ENCODE measurements at regions not wholly inside any gene's neighbourhood (a gene's known extent, or its start where the extent isn't known, plus 50 kb on each side); places are given as distances from the start of the nearest gene placed in this dataset.

DNA sequence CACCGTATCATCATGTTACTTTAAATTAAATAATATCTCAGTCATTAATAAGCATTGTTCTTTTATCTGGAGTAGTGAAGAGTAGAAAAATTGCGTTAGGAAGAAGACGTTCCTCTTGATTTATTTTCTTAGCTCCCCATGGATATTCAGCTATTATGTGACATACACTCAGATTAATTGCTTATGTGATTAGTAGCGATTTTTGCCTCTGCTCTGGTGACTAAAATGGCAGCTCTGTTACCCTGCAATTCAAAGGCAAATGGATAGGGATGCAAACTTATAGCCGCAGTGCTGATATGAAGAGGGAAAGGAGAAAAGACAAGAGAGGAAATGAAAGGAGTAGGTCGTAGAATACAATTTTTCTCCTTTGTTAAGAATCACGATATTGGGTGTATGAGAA lies 188.4 kb upstream of the MALRD1 start:
- H3K4me3 ChIP-seq (ENCODE audit: low read depth, low read length) = no peak overlapping the region
- TF ChIP-seq, protein P1, sequence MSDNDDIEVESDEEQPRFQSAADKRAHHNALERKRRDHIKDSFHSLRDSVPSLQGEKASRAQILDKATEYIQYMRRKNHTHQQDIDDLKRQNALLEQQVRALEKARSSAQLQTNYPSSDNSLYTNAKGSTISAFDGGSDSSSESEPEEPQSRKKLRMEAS (IDR thresholded peaks at IDR 0.05; ENCODE audit: low read depth, low read length) = no peak
- TF ChIP-seq MYC (IDR thresholded peaks at IDR 0.05; ENCODE audit: low read depth, low read length) = no peak
- no peak for DNase-seq (ENCODE audit: low read depth)

DNA sequence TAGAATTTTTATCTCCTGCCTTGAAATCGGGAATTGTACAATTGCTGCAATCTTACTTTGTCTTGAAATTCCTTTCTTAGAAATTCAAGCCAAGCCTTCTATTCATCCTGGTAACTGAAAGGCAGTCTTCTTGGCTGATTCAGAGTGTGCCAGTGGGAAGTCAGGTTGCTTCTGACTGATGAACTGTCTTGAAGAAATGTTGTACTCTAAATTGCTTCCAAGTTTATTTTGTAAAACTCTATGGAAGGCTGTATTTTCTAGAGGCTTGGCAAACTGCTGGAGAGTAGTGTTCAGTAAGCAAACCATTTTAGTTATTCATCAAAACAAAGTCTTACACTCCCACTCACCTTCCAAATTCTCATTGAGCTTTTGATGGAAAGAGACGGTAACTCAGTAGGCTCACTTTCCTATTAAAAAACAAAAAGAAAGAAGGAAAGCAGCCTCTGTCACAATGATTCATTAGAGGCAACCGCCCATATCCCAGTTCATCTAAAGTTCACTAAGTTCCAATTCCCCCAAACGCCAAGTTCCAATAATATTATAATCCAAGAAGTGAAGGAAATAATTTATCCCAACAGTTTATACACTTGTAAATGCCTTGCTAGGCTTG lies 187.9 kb upstream of the MALRD1 start:
- no peak for DNase-seq (ENCODE audit: low read depth)
- no peak overlapping the region for H3K4me3 ChIP-seq (ENCODE audit: low read depth, low read length)
- TF ChIP-seq MYC (IDR thresholded peaks at IDR 0.05; ENCODE audit: low read depth, low read length) = no peak
- no peak for TF ChIP-seq POLR2A (IDR thresholded peaks at IDR 0.05; ENCODE audit: extremely low read depth, insufficient read length)
- TF ChIP-seq, protein P2, sequence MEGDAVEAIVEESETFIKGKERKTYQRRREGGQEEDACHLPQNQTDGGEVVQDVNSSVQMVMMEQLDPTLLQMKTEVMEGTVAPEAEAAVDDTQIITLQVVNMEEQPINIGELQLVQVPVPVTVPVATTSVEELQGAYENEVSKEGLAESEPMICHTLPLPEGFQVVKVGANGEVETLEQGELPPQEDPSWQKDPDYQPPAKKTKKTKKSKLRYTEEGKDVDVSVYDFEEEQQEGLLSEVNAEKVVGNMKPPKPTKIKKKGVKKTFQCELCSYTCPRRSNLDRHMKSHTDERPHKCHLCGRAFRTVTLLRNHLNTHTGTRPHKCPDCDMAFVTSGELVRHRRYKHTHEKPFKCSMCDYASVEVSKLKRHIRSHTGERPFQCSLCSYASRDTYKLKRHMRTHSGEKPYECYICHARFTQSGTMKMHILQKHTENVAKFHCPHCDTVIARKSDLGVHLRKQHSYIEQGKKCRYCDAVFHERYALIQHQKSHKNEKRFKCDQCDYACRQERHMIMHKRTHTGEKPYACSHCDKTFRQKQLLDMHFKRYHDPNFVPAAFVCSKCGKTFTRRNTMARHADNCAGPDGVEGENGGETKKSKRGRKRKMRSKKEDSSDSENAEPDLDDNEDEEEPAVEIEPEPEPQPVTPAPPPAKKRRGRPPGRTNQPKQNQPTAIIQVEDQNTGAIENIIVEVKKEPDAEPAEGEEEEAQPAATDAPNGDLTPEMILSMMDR (IDR thresholded peaks at IDR 0.05; ENCODE audit: low read depth, low read length) = no peak
- TF ChIP-seq, protein P1 (IDR thresholded peaks at IDR 0.05; ENCODE audit: low read depth, low read length) = no peak

DNA sequence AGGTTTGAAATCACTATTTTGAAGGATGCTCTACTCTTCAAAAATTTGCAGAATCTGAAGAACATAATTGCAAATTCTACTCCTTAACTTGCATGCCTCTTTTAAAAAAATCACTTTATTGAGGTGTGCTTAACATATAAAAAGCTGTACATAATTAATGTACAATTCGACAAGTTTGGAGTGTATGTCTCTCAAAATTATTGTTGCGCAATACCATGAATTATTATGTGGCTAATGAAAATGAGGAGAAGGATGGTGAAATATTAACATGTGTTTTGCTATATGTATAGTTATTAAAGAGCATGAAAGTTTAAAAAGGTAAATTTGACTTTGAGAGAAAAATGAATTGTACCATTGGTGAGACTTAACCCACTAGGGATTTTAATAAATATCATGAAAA lies 187.2 kb upstream of the MALRD1 start:
- H3K4me3 ChIP-seq (ENCODE audit: low read depth, low read length) = no peak overlapping the region
- no peak for DNase-seq (ENCODE audit: low read depth)
- TF ChIP-seq, protein P1 (IDR thresholded peaks at IDR 0.05; ENCODE audit: low read depth, low read length) = no peak
- TF ChIP-seq MYC (IDR thresholded peaks at IDR 0.05; ENCODE audit: low read depth, low read length) (no peak), POLR2A (IDR thresholded peaks at IDR 0.05; ENCODE audit: extremely low read depth, insufficient read length) (no peak)
- TF ChIP-seq, protein P2 (IDR thresholded peaks at IDR 0.05; ENCODE audit: low read depth, low read length) = no peak

DNA sequence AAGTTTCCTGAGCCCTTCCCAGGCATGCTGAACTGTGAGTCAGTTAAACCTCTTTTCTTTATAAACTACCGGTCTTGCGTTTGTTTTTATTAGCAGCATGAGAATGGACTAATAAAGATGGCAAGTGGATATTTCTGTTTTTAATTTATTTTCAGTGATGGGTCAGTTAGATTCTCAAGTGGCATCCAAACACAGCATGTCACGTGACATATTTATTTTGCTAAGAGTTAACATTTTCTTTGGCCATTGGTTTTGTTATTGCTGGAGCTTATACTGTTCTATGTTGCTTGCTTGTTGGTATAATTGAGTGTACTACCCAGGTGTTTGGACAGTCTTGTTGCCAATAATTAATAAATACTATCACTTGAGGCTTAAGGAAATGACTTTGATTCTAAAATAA lies 181.7 kb upstream of the MALRD1 start:
- H3K4me3 ChIP-seq (ENCODE audit: low read depth, low read length) = no peak overlapping the region
- TF ChIP-seq MYC (IDR thresholded peaks at IDR 0.05; ENCODE audit: low read depth, low read length) = no peak
- no peak for TF ChIP-seq POLR2A (IDR thresholded peaks at IDR 0.05; ENCODE audit: extremely low read depth, insufficient read length)
- TF ChIP-seq, protein P2 (IDR thresholded peaks at IDR 0.05; ENCODE audit: low read depth, low read length) = no peak
- TF ChIP-seq, protein P1 (IDR thresholded peaks at IDR 0.05; ENCODE audit: low read depth, low read length) = no peak
- DNase-seq (ENCODE audit: low read depth) = no peak

DNA sequence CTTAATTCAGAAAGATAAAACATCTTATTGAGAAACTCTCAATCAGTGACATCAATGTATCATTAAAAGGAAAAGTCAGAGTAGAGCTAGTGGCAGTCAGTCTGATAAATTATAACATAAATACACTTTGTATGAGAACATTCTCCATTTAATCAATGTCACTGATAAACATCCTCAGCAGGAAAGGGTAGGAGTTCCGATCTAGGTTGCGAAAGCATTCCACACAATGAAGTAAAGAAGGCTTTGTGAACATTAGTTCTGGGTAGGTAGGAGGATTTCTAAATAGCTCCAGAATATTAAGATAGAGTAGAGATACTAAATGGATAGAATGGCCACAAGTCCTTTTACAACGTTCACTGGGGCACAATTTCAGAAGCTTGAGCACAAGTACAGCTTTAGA lies 179.7 kb upstream of the MALRD1 start:
- TF ChIP-seq, protein P2 (IDR thresholded peaks at IDR 0.05; ENCODE audit: low read depth, low read length) = no peak
- TF ChIP-seq MYC (IDR thresholded peaks at IDR 0.05; ENCODE audit: low read depth, low read length) (no peak), POLR2A (IDR thresholded peaks at IDR 0.05; ENCODE audit: extremely low read depth, insufficient read length) (no peak)
- TF ChIP-seq, protein P1 (IDR thresholded peaks at IDR 0.05; ENCODE audit: low read depth, low read length) = no peak

DNA sequence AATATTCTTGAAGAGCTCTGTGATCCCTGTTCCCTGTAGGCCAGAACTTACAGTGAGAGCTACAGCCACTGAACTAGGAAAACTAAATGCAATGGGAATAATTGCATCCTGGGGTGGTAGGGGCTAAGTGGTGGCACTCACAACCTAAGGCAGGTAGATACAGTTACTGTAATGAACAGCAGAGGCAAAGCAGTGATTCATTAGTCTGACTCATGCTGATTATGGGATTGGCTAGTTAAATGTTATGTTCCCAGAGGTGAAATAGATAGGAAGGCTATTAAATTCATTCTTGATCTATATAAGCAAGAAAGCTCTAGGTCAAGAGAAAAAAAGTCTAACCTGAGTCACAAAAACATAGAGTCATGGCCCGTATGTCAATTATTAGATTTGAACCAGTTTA lies 173.1 kb upstream of the MALRD1 start:
- DNase-seq (ENCODE audit: low read depth) = no peak
- H3K4me3 ChIP-seq (ENCODE audit: low read depth, low read length) = no peak overlapping the region
- TF ChIP-seq, protein P1 (IDR thresholded peaks at IDR 0.05; ENCODE audit: low read depth, low read length) = no peak
- TF ChIP-seq, protein P2 (IDR thresholded peaks at IDR 0.05; ENCODE audit: low read depth, low read length) = no peak
- no peak for TF ChIP-seq MYC (IDR thresholded peaks at IDR 0.05; ENCODE audit: low read depth, low read length)
- no peak for TF ChIP-seq POLR2A (IDR thresholded peaks at IDR 0.05; ENCODE audit: extremely low read depth, insufficient read length)

More for the DNA sequence above, 179.7 kb upstream of the MALRD1 start:
- DNase-seq (ENCODE audit: low read depth) = no peak
- H3K4me3 ChIP-seq (ENCODE audit: low read depth, low read length) = no peak overlapping the region

Data from NB4 (cell line).